ENCODE measurements at regions not wholly inside any gene's neighbourhood (a gene's known extent, or its start where the extent isn't known, plus 50 kb on each side); places are given as distances from the start of the nearest gene placed in this dataset.
"Not testable (repeated sequence)": the region's sequence is repeated elsewhere in the genome, so short reads cannot be mapped to it uniquely, and the experiment has no call there.

DNA sequence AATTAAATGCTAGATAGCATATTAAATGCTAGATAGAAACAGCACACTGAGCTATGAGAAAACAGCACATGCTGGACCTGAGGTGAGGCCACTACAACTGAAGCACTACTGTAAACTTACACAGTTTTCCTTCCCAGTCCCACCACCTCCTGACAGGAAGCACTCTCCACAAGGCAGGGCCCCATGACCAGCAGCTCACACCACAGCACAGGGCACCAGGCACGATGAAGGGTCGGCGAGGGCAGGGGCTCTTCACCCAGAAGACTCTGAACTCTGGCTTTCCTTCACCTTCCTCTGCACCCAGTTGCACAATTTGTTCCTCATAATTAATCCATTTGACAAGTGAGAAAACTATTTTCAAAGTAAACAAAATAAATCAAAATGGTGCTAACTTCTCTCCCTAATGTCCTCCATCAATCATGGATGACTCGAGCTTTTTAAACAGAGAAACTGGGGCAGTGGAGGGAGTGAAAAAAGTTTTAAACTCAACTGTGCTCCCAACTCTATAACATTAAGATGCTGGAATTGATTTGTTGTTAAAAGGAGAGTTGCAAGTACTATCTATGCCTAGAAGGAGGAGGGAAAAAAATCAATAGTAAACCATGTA, 568.7 kb downstream of the UQCRFS1 start:
- no peak for DNase-seq

DNA sequence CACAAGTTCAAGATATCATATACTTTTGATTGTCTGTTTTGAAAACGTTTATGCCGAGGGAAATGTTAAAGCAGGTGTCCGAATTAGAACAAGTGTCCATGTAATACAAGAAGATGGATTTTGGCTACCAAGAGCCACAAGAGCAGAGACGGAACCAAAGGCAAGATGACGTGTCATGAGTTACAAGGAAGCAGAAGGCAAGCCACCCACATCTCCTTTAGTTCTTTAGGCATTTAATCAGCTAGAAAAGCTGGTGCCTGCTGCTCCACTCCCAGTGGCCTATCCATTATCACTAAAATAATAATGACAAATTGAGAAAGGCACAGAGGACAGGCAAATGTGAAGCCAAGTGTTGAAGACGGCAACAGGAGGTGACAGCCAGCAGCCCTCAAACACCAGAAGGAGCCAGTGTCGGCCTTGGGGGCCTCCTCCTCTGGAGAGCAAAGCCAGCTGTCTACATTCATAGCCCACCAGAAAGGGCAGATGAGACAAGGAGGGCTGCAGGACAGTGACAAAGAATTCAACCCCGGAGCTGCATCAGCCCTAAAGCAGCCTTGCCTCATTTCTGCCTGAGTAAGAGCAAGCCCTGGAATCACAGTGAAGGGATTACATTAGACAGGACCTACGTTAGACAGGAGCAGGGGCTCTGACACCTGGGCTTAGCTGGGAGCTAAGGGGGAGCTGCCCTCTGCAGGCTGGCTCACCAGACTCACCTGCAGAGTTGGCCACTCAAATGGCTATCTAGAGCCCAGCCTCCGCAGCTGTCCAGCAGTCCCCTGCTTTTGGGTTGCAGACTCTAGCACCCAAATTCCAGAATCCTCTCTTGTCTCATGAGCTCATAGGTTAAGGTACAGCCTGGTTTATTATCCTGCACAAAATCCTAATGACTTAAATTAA, 569.9 kb downstream of the UQCRFS1 start:
- no peak for DNase-seq

DNA sequence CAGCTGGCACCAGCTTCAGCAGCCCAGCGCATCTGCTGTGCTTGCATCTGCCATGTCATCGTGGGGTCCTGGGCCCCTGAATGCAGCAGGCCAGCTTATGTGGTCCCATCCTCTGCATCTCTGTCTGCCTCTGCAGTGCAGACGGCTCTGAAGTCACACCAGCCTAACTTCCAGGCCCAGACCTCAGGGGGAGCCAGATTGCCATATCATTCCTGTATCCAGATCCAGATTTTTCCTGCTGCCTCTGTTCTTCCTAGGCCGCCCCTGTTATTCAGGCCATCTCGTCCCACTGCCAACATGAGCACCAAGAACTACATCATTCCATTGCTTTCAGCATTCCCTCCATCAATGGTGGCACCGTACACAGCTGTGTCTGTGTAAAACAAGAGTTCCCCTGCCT, 571.6 kb downstream of the UQCRFS1 start:
- no peak for DNase-seq

- DNase-seq, result no peak
Measured at GRCh38 chr19:28640506-28640905, 572.4 kb downstream of the UQCRFS1 start.

- DNase-seq, result no peak
Measured at GRCh38 chr19:28638445-28638844, 574.5 kb downstream of the UQCRFS1 start.

DNA sequence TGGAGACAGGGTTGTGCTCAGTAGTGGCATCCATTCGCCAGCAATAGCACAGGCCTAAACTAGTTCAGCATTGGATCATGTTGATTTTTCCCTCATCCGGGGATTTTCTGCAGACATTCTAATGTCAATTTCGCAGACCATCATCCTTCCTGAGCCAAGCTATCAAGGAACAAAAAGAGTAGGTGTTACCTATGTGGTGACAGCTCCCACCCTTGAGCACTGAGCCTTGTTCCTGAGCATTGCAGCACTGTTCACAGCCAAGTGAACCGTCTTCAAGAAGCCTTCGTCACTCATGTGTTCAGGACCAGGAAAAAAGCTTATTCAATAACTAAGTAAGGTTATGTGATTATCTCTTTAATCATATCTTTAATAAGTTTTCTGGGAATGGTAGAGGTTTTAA, 576.2 kb downstream of the UQCRFS1 start:
- no peak for DNase-seq

DNA sequence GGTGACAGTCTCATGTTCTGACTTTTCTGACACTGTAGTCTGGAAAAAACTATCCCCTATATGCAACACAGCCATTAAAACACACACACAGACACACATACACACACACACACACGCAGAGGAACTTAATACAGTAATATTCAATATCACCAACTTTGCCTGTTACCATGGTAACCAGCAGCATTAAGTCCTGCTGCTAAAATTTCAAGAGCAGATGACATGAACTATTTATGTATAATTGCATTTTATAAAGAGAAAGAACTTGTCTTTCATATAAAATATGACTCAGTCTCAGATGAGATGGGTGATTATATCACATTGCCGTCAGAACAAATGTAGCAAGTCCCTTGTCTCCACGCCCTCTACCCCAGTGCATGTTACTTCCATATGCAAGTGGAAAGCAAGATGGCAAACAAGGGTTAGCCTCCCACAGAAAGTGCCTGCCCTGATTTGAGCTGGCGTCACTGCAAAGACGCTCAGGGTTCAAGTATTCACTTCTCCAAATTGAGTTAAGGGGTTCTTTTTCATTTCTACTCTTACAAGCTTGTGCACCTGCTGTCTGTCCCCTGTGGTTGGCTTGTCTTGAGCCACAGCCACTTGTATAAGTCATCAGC, 576.8 kb downstream of the UQCRFS1 start:
- DNase-seq, result no peak

DNA sequence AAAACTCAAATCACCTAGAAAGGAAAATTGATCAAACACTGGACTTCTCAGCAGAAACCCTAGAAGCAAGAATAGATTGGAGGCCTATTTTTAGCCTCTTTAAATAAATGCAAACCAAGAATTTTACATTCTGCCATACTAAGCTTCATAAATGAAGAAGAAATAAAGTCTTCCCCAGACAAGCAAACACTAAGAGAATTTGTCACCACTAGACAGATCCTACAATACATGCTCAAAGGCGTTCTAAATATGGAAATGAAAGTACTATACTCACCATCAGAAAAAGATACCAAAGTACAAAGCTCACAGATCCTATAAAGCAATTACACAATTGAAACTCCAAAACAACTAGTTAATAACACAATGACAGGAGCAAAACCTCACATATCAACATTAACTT, 578.1 kb downstream of the UQCRFS1 start:
- no peak for DNase-seq

DNA sequence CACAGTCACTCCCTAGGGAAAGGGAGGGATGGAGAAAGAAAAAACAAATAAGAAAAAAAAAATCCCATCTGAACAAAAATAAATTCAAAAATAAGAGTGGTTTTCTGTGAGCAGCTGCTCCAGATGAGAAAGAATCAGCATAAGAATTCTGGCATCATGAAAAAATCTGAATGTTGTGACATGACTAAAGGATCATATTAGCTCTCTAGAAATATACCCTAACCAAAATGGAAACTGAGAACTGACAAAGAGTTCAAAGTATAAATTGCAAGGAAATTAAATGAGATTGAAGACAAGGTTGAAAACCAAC, 579.0 kb downstream of the UQCRFS1 start:
- no peak for DNase-seq

GRCh38 chr19:28633319-28634018, 579.5 kb downstream of the UQCRFS1 start:
- DNase-seq, result peak; percentile 33

DNA sequence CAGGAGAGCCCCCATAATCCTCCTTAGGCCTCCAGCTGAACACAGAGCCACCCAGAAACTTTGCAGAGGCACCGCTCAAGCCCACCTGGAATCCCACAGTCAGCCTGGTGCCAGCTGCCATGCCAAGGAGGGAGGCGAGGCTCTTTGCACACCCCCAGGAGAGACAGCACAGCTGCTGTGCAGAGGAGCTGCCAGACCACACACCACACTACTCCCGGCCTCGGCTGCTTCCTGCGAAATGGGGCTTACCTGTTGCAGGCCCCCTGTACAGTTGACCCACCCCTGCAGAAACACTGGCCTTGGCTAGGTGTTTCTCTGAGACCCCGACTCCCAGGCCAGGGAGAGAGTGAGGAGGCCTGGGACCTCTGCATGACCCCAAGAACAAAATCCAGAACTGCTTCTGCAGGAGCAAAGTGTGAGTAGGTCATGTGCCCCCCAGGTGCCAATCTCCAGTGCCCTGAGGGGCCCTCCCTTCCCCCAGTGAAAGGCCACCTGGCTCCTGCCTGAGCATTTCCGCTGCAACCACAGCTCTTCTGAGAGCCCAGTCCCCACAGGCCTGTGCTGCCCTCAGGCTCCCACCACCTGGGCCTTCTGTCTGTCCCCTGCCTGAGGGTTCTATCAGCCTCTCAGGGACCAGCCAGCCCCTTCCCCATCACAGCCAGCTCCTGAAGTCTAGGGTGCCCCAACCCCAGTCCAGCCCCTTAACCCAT, 580.4 kb downstream of the UQCRFS1 start:
- no peak for DNase-seq

- DNase-seq, result no peak
Measured at GRCh38 chr19:28631961-28632360, 581.0 kb downstream of the UQCRFS1 start.

DNA sequence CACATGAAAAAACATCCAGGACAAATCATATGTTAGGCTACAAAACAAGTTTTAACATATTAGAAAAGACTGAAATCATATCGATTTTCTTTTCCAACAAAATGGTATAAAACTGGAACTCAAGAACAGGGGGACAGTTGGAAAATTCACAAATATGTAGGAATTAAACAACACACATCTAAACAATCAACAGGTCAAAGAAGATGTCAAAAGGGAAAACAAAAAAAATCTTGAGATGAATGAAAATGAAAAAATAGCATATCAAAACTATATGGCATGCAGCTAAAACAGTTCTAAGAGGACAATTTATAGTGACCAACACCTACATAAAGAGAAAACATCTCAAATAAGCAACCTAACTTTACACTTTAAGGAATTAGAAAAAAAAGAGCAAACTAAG, 585.3 kb downstream of the UQCRFS1 start:
- no peak for DNase-seq

GRCh38 chr19:28626407-28626806, 586.5 kb downstream of the UQCRFS1 start:
- DNase-seq, result not testable (repeated sequence)

DNA sequence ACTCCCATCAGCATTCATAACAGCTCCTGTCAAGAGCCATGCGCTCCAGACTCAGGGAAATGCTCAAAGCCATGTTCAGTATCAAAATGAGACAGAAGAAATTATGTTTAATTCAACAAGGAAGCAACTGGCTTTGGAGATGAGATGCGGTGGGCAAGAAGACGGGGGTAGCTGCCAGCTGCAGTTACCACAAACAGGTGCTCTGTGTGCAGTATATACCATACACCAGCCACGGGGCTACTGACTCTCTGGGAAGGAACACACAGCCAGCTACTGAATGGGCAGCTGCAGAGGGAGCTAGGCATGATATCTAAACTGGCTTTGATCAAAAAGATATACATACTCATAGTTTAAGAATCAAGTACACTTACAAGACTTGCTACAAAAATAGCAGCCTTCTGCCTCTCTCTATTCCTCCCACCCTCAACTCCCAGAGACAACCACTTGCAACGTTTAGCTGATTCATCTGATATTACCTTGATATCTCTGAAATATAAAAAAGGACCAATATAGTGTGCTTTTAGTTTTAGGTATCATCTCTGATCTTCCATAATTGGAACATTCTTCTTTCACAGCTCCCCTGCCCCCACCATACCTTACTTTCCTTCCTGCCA, 593.0 kb downstream of the UQCRFS1 start:
- DNase-seq, result no peak

DNA sequence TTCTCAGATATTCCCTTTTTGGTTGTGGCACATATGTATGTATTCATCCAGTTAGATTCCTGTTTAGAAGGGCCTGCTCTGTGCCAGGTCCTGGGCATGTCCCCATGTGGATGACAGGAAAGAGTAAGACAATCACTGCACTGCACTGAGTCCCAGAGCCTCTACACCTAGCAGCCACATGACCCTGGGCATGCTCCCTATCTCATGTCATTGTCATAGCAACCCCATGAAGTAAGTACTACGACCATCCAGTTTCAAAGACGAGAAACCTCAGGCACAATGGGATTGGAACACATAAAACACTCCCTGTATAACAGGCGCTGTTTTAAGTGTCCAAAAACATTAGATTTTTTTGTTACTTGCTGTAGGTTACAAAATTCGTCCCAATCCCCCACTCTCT, 594.4 kb downstream of the UQCRFS1 start:
- no peak for DNase-seq

- no peak for DNase-seq
Measured at GRCh38 chr19:28615966-28616365, 597.0 kb downstream of the UQCRFS1 start.

- DNase-seq, result no peak
Measured at GRCh38 chr19:28615546-28615916, 597.4 kb downstream of the UQCRFS1 start.

GRCh38 chr19:28614634-28615545, 598.1 kb downstream of the UQCRFS1 start:
- no peak for DNase-seq

DNA sequence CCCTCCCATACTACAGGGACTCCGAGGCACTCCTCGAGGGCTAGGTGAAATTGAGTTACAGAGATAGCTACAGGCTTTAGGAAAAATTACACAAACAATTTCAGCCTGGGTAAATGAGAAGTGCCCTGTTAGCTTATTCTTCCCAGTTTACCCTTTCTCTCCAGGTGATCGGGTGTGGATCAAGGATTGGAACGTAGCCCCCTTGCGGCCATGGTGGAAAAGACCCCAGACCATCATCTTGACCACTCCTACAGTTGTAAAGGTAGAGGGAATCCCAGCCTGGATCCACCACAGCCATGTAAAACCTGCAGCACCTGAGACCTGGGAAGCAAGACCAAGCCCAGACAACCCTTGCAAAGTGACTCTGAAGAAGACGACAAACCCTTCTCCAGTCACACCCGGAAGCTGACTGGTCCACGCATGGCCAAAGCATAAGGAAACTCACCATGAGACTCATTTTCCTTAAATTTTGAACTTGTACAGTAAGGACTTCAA, 600.6 kb downstream of the UQCRFS1 start:
- no peak for DNase-seq

DNA sequence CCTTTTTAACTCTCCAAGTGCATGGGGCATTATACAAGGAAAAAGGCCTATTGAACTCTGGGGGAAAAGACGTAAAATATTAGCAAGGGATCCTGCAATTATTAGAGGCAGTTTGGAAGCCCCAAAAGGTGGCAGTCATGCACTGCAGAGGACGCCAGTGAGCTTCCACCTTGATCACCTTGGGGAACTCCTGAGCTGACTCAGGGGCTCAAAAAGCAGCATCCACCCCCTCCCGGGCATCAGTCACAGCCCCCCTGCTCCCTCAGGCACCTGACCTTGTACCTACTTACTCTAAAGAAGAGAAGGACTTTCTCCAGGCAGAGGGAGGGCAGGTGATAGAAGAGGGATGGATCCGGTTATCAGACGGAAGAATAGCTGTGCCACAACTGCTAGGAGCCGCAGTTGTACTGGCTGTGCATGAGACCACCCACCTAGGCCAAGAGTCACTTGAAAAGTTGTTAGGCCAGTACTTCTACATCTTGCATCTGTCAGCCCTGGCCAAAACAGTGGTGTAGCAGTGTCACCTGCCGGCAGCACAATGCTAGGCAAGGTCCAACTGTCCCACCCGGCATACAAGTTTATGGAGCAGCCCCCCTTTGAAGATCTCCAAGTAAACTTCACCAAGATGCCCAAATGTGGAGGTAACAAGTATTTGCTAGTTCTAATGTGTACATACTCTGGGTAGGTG, 601.6 kb downstream of the UQCRFS1 start:
- not testable (repeated sequence) for DNase-seq
